Dendritic cell treated with granulocyte-macrophage colony-stimulating factor and Interleukin-4, amounts not matched to agents 40 ng/mL and 50 ng/mL, for 4 days (primary cell): ENCODE measurements at regions not wholly inside any gene's neighbourhood (a gene's known extent, or its start where the extent isn't known, plus 50 kb on each side); places are given as distances from the start of the nearest gene placed in this dataset.
"Not testable (repeated sequence)": the region's sequence is repeated elsewhere in the genome, so short reads cannot be mapped to it uniquely, and the experiment has no call there.

Experiments
- H3K27ac Mint-ChIP-seq: one replicate; pipeline ENCODE4 v1.8.0; 2022; ENCODE audit warnings: mild to moderate bottlenecking, mixed read lengths
- H3K27me3 Mint-ChIP-seq: one replicate; pipeline ENCODE4 v1.8.0; 2022; ENCODE audit warnings: mild to moderate bottlenecking, mixed read lengths
- H3K36me3 Mint-ChIP-seq: one replicate; pipeline ENCODE4 v1.8.0; 2022; ENCODE audit warnings: low read depth, mixed read lengths
- H3K4me1 Mint-ChIP-seq: one replicate; pipeline ENCODE4 v1.8.0; 2022; ENCODE audit warnings: low read depth, mixed read lengths
- H3K4me3 Mint-ChIP-seq: one replicate; pipeline ENCODE4 v1.8.0; 2022; ENCODE audit warnings: mild to moderate bottlenecking, moderate library complexity, mixed read lengths
- H3K9me3 Mint-ChIP-seq: one replicate; pipeline ENCODE4 v1.8.0; 2022; ENCODE audit warnings: mixed read lengths
- intact Hi-C: fragments of 100-400 bp; cut with micrococcal nuclease; formaldehyde crosslinking; loops from one replicate; pipeline ENCODE4 v1.15.0; 2022

DNA sequence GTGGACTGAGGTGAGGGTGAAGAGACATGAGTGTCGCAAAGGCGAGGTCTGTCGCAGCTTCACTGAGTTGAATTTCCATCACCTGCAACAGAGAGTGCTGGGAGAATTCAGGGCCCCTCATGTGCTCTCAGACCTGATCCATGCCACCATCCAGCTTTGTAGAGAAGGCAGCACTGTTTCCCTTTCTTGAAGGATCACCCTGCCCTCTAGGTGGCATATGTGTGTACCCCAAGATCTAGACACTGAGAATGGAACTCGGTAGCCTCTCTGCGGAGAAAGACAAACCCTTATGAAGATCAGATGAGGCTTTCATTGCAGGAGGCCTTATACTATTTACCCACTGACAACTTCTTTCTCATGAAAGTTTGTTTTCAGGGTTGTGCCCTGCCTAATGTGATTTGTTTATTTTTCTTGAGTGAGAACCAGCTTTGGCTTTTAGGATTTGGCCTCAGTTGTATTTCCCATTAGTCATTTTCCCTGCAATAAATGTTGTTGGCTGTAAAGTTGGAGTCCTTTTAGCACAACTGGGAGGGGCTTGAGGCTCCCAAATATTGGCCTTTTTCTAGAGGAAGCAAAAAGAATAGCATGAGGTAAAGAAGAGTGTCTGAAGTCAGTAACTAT is 811.3 kb downstream of the DHX35 start:
- Mint-ChIP-seq H3K27ac (no peak overlapping the region), H3K27me3 (no peaks in the 10 kb centered on the region), H3K36me3 (no peaks in the 10 kb centered on the region), H3K9me3 (peaks cover 16% of the 10 kb centered on the region), H3K4me1 (no peaks in the 10 kb centered on the region), H3K4me3 (no peak overlapping the region)
- intact Hi-C loops: no loop called here

DNA sequence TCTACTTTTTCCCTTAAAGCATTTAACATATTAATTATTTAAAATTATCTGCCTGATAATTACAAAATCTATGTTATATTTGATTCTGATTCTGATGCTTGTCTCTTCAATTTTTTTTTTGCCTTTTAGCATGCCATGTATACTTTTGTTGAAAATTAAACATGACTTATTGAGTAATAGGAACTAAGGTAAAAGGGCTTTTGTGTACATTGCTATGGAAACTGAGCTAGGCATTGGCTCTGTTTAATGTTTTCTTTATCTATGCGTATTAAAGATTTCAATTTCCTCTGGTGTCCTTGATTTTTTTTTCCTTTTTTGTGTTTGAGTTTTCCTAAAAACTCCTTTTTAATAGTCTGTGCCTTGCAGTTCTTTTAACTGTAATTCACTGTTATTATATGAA is 805.2 kb downstream of the DHX35 start:
- no peak overlapping the region for H3K4me3 Mint-ChIP-seq
- no peaks in the 10 kb centered on the region for H3K27me3 Mint-ChIP-seq
- intact Hi-C loops: no loop called here
- no peaks in the 10 kb centered on the region for H3K36me3 Mint-ChIP-seq
- no peaks in the 10 kb centered on the region for H3K4me1 Mint-ChIP-seq
- H3K9me3 Mint-ChIP-seq: peaks cover 16% of the 10 kb centered on the region
- no peak overlapping the region for H3K27ac Mint-ChIP-seq

- Mint-ChIP-seq H3K9me3 (peaks cover 12% of the 10 kb centered on the region), H3K4me3 (no peak overlapping the region), H3K27ac (no peak overlapping the region), H3K27me3 (no peaks in the 10 kb centered on the region), H3K4me1 (no peaks in the 10 kb centered on the region), H3K36me3 (no peaks in the 10 kb centered on the region)
- intact Hi-C loops: no loop called here
These were observed 804.2 kb downstream of the DHX35 start for GRCh38 chr20:39766333-39766732.

- Mint-ChIP-seq H3K9me3 (no peaks in the 10 kb centered on the region), H3K36me3 (no peaks in the 10 kb centered on the region), H3K4me1 (no peaks in the 10 kb centered on the region), H3K27ac (no peak overlapping the region), H3K4me3 (no peak overlapping the region), H3K27me3 (no peaks in the 10 kb centered on the region)
- intact Hi-C loops: no loop called here
These were observed 800.6 kb downstream of the DHX35 start for GRCh38 chr20:39762716-39763115.

DNA sequence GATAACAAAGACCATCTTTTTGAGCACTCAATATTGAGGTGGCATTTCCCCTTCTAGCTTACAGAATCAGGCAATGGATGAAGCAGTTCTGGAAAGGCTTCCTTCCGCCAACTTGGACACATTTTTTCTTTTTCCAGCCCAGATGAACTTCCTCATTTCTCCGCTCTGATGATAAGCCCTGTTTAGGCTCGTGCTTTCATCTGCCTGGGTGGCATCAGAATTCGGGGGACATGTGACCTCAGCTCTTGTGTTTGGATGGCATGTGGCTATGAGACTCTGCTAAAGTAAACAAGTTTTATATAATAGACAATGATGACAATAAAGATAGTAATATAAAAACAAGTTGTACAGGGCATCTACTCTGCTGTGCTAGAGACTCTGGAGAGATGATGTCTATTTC is 796.7 kb downstream of the DHX35 start:
- no peak overlapping the region for H3K27ac Mint-ChIP-seq
- intact Hi-C loops: no loop called here
- H3K27me3 Mint-ChIP-seq: no peaks in the 10 kb centered on the region
- H3K9me3 Mint-ChIP-seq: peaks cover 8% of the 10 kb centered on the region
- no peaks in the 10 kb centered on the region for H3K4me1 Mint-ChIP-seq
- H3K36me3 Mint-ChIP-seq: no peaks in the 10 kb centered on the region
- H3K4me3 Mint-ChIP-seq: no peak overlapping the region

DNA sequence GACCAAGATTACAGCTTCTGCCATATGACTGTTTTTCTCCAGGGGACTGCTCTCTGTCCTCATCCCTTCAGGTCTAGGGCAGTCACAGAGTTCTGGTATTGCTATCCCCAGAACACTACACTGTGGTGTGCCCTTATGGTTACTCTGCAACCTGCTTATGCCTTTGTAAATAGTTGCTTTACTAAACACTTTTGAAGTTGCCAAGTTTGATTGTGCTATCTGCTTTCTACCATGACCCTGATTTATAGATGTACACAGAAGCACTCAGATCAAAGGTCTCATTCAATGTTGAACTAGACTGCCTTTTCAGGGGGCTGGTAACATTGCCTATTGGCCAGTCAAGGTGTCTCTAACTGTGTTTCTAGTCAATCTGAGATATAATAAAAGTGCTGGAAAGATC is 794.7 kb downstream of the DHX35 start:
- Mint-ChIP-seq H3K9me3 (peaks cover 8% of the 10 kb centered on the region), H3K27ac (no peak overlapping the region), H3K4me1 (no peaks in the 10 kb centered on the region), H3K36me3 (no peaks in the 10 kb centered on the region), H3K27me3 (no peaks in the 10 kb centered on the region), H3K4me3 (no peak overlapping the region)
- intact Hi-C loops: no loop called here

DNA sequence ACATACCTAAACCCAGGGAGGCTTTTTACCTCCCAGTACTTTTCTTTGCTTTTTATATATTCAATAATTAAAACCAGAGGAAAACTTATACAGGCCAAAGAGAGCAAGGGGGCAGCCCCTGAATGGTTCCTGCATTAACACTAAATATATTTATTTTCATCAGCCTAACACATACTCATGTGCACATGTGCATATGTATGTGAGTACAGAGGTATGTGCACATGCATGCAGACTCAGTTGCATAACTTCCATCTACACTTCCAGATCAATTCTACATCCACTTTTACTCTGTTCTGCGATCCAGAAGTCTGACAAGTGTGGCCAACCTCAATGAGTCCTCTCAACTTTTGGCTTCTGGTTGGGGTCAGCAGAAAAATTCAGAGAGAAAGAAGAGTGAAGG is 794.2 kb downstream of the DHX35 start:
- H3K27ac Mint-ChIP-seq: no peak overlapping the region
- no peaks in the 10 kb centered on the region for H3K27me3 Mint-ChIP-seq
- H3K9me3 Mint-ChIP-seq: peaks cover 8% of the 10 kb centered on the region
- H3K4me1 Mint-ChIP-seq: no peaks in the 10 kb centered on the region
- intact Hi-C loops: no loop called here
- H3K36me3 Mint-ChIP-seq: no peaks in the 10 kb centered on the region
- no peak overlapping the region for H3K4me3 Mint-ChIP-seq

DNA sequence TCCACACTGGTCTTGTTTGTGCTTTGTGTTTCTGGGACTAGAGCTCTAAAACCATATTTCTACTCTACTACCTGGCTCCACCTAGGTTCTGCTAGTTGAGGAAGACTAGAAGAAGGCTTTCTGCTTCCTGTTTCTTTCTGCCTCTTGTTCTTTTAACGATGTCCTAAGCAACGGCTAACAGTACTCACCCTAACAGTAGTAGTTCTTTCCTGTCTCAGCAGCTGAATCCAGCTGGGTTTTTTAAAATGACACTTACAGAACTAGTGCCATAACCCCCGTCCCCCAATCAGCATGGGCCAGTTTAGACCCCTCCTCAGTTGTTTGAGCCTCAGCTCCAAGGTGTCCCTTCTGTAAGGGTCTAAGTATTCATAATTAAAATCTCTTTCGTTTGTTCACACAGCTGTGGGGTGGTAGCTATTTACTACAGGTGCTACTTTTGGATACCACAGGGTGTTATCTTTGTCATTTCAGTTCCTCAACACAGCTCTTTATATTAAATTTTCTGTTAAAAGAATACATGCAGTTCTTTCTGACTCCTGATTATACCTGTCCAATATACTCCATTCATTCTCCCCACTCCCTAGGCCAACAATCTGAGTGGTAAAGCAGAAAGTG is 790.2 kb downstream of the DHX35 start:
- Mint-ChIP-seq H3K9me3 (peaks cover 34% of the 10 kb centered on the region), H3K27me3 (no peaks in the 10 kb centered on the region), H3K27ac (no peak overlapping the region)

GRCh38 chr20:39751557-39752137 is 789.5 kb downstream of the DHX35 start:
- no peaks in the 10 kb centered on the region for H3K4me1 Mint-ChIP-seq
- no peak overlapping the region for H3K27ac Mint-ChIP-seq
- no peaks in the 10 kb centered on the region for H3K27me3 Mint-ChIP-seq
- H3K9me3 Mint-ChIP-seq: peaks cover 34% of the 10 kb centered on the region
- intact Hi-C loops: no loop called here
- no peaks in the 10 kb centered on the region for H3K36me3 Mint-ChIP-seq
- no peak overlapping the region for H3K4me3 Mint-ChIP-seq

More for the DNA sequence above, 790.2 kb downstream of the DHX35 start:
- Mint-ChIP-seq H3K36me3 (no peaks in the 10 kb centered on the region), H3K4me3 (no peak overlapping the region), H3K4me1 (no peaks in the 10 kb centered on the region)
- intact Hi-C loops: no loop called here

DNA sequence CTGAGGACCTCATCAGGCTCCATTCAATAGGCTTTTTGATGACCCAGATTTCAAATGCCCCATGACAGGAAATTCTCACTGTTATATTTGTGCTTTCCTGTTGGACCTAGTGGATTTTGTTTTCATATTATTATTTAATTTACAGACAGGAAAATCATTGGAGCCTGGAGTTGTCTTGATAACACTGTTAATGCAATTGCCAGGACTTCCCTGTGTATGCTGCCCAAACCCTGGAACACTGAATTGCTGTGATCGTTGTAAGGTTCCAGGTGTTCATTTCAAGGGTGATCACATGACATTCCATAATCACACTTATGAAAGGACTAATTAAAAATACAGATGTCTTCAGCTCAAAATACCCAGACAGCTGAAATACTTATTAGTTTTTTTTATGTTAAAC is 783.2 kb downstream of the DHX35 start:
- H3K4me3 Mint-ChIP-seq: no peak overlapping the region
- intact Hi-C loops: no loop called here
- no peaks in the 10 kb centered on the region for H3K4me1 Mint-ChIP-seq
- peaks cover 26% of the 10 kb centered on the region for H3K9me3 Mint-ChIP-seq
- no peaks in the 10 kb centered on the region for H3K36me3 Mint-ChIP-seq
- no peak overlapping the region for H3K27ac Mint-ChIP-seq
- H3K27me3 Mint-ChIP-seq: no peaks in the 10 kb centered on the region

DNA sequence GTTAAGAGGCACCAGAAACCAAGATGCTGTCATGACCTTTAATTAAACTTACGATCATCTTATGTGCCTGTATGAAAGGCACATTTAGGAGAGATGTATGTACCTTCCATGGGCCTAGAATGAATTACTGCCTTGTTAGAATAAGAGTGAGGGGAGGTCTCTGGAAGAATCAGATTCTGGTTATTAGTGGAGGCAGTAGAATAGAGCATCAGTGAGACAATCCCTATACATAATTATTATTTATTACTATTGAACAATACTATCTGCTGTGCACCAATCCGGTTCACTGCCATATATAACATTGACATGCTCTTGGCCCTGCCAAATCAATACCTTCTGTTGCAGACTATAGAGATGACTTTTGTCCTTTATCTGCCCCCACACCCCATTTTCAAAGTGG is 776.5 kb downstream of the DHX35 start:
- H3K36me3 Mint-ChIP-seq: no peaks in the 10 kb centered on the region
- H3K27me3 Mint-ChIP-seq: no peaks in the 10 kb centered on the region
- no peak overlapping the region for H3K4me3 Mint-ChIP-seq
- H3K9me3 Mint-ChIP-seq: peaks cover under 1% of the 10 kb centered on the region
- intact Hi-C loops: no loop called here
- no peaks in the 10 kb centered on the region for H3K4me1 Mint-ChIP-seq
- no peak overlapping the region for H3K27ac Mint-ChIP-seq

- H3K4me1 Mint-ChIP-seq: no peaks in the 10 kb centered on the region
- no peaks in the 10 kb centered on the region for H3K36me3 Mint-ChIP-seq
- H3K27me3 Mint-ChIP-seq: no peaks in the 10 kb centered on the region
- no peak overlapping the region for H3K27ac Mint-ChIP-seq
- intact Hi-C loops: no loop called here
- H3K9me3 Mint-ChIP-seq: peaks cover 13% of the 10 kb centered on the region
- no peak overlapping the region for H3K4me3 Mint-ChIP-seq
These were observed 774.5 kb downstream of the DHX35 start for GRCh38 chr20:39736434-39737327.

GRCh38 chr20:39725513-39725912 is 763.4 kb downstream of the DHX35 start:
- H3K36me3 Mint-ChIP-seq, H3K4me3 Mint-ChIP-seq, H3K4me1 Mint-ChIP-seq, H3K27me3 Mint-ChIP-seq, intact Hi-C loops, H3K27ac Mint-ChIP-seq: not testable (repeated sequence)
- H3K9me3 Mint-ChIP-seq: peaks cover 77% of the 10 kb centered on the region

GRCh38 chr20:39719293-39719692 is 757.1 kb downstream of the DHX35 start:
- Mint-ChIP-seq H3K27ac (no peak overlapping the region), H3K9me3 (peaks cover 21% of the 10 kb centered on the region)
- intact Hi-C loops: no loop called here

More at GRCh38 chr20:39719293-39719692, 757.1 kb downstream of the DHX35 start:
- Mint-ChIP-seq H3K36me3 (no peaks in the 10 kb centered on the region), H3K4me1 (no peaks in the 10 kb centered on the region), H3K27me3 (no peaks in the 10 kb centered on the region), H3K4me3 (no peak overlapping the region)
